ENCODE measurements at regions not wholly inside any gene's neighbourhood (a gene's known extent, or its start where the extent isn't known, plus 50 kb on each side); places are given as distances from the start of the nearest gene placed in this dataset.

GRCh38 chr12:87836190-87836589 lies 193.0 kb downstream of the C12orf50 start:
- no peak overlapping the region for H3K4me3 ChIP-seq (ENCODE audit: low read length)
- H3K9me3 ChIP-seq (ENCODE audit: control insufficient read depth, low read length), result no peaks in the 10 kb centered on the region
- no peak for DNase-seq
- no peaks in the 10 kb centered on the region for H3K27me3 ChIP-seq (ENCODE audit: control insufficient read depth, insufficient read depth)
- no peaks in the 10 kb centered on the region for H3K4me1 ChIP-seq (ENCODE audit: control insufficient read depth, insufficient read depth, low read length)
- H3K27ac ChIP-seq (ENCODE audit: low read length), result no peak overlapping the region
- intact Hi-C loops (cut with DNase I), result no loop called here
- ATAC-seq, result no peak

GRCh38 chr12:87828382-87828973 lies 200.7 kb downstream of the C12orf50 start:
- H3K9me3 ChIP-seq (ENCODE audit: control insufficient read depth, low read length), result no peaks in the 10 kb centered on the region
- H3K4me1 ChIP-seq (ENCODE audit: control insufficient read depth, insufficient read depth, low read length), result no peaks in the 10 kb centered on the region
- 50% methylated on average over 6 of the region's 6 CpGs for WGBS
- ATAC-seq, result no peak
- intact Hi-C loops (cut with DNase I), result no loop called here
- no peak overlapping the region for H3K27ac ChIP-seq (ENCODE audit: low read length)
- no peak overlapping the region for H3K4me3 ChIP-seq (ENCODE audit: low read length)
- H3K27me3 ChIP-seq (ENCODE audit: control insufficient read depth, insufficient read depth), result no peaks in the 10 kb centered on the region
- no peak for DNase-seq

GRCh38 chr12:87827638-87828264 lies 201.4 kb downstream of the C12orf50 start:
- Histone ChIP-seq H3K27me3 (ENCODE audit: control insufficient read depth, insufficient read depth) (no peaks in the 10 kb centered on the region), H3K27ac (ENCODE audit: low read length) (no peak overlapping the region), H3K4me3 (ENCODE audit: low read length) (no peak overlapping the region), H3K4me1 (ENCODE audit: control insufficient read depth, insufficient read depth, low read length) (no peaks in the 10 kb centered on the region), H3K9me3 (ENCODE audit: control insufficient read depth, low read length) (no peaks in the 10 kb centered on the region)
- ATAC-seq, result no peak
- 61% methylated on average over 2 of the region's 2 CpGs for WGBS
- DNase-seq, result no peak
- intact Hi-C loops (cut with DNase I), result no loop called here

- Histone ChIP-seq H3K27ac (ENCODE audit: low read length) (no peak overlapping the region), H3K4me1 (ENCODE audit: control insufficient read depth, insufficient read depth, low read length) (no peaks in the 10 kb centered on the region), H3K9me3 (ENCODE audit: control insufficient read depth, low read length) (no peaks in the 10 kb centered on the region), H3K27me3 (ENCODE audit: control insufficient read depth, insufficient read depth) (no peaks in the 10 kb centered on the region), H3K4me3 (ENCODE audit: low read length) (no peak overlapping the region)
- 57% methylated on average over 1 of the region's 1 CpG for WGBS
- ATAC-seq (no peak), DNase-seq (no peak)
- intact Hi-C loops (cut with DNase I), result no loop called here
These were observed 206.3 kb downstream of the C12orf50 start for GRCh38 chr12:87822923-87823322.

- intact Hi-C loops (cut with DNase I), result no loop called here
- 58% methylated on average over 6 of the region's 6 CpGs for WGBS
- ATAC-seq (no peak), DNase-seq (no peak)
- Histone ChIP-seq H3K4me1 (ENCODE audit: control insufficient read depth, insufficient read depth, low read length) (no peaks in the 10 kb centered on the region), H3K27me3 (ENCODE audit: control insufficient read depth, insufficient read depth) (no peaks in the 10 kb centered on the region), H3K9me3 (ENCODE audit: control insufficient read depth, low read length) (no peaks in the 10 kb centered on the region), H3K27ac (ENCODE audit: low read length) (no peak overlapping the region), H3K4me3 (ENCODE audit: low read length) (no peak overlapping the region)
These were observed 208.5 kb downstream of the C12orf50 start for GRCh38 chr12:87820524-87821202.

- Histone ChIP-seq H3K4me1 (ENCODE audit: control insufficient read depth, insufficient read depth, low read length) (no peaks in the 10 kb centered on the region), H3K27me3 (ENCODE audit: control insufficient read depth, insufficient read depth) (no peaks in the 10 kb centered on the region), H3K9me3 (ENCODE audit: control insufficient read depth, low read length) (no peaks in the 10 kb centered on the region), H3K4me3 (ENCODE audit: low read length) (no peak overlapping the region), H3K27ac (ENCODE audit: low read length) (no peak overlapping the region)
- DNase-seq (no peak), ATAC-seq (no peak)
- intact Hi-C loops (cut with DNase I), result no loop called here
These were observed 210.8 kb downstream of the C12orf50 start for GRCh38 chr12:87818441-87818840.

DNA sequence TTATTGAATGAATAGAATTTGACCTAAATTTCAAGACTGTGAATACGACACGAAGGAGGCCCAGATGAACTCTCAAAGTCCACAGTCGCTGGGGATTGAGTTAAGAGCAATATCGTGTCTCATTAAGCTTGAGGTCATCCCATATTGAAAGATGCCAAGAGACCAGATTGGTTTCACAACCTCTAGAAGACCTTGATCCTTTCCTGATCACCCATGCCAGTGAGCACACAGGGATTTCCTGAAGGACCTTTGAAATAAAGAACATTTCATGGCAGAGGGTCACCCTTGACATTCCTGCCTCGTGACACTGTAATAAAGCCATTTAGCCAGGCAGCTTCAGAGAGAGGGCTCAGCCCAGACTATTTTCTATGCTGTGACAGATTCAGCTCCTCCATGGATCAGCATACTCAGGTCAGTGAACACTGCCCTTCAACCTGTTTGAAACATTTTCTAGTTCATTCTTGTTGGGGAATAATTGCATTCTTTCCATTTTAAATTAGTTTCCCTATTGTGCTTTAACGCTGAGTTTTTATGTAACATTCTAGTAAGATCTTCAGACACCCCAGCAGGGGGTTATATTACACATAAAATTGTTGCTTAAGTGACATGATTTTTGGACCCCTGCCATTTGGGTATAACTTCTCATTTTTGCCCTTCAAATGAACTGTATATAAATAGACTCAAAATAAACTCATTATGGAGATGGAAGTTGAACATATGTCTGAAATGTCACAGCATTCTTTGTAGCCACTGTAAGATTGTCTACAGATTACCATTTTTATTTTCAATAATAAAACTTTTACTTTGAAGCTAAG lies 213.2 kb downstream of the C12orf50 start:
- no peaks in the 10 kb centered on the region for H3K27me3 ChIP-seq (ENCODE audit: control insufficient read depth, insufficient read depth)
- H3K4me1 ChIP-seq (ENCODE audit: control insufficient read depth, insufficient read depth, low read length), result no peaks in the 10 kb centered on the region
- intact Hi-C loops (cut with DNase I), result no loop called here
- H3K9me3 ChIP-seq (ENCODE audit: control insufficient read depth, low read length), result no peaks in the 10 kb centered on the region
- ATAC-seq (no peak), DNase-seq (no peak)
- no peak overlapping the region for H3K27ac ChIP-seq (ENCODE audit: low read length)
- WGBS, result 77% methylated on average over 6 of the region's 6 CpGs
- no peak overlapping the region for H3K4me3 ChIP-seq (ENCODE audit: low read length)

DNA sequence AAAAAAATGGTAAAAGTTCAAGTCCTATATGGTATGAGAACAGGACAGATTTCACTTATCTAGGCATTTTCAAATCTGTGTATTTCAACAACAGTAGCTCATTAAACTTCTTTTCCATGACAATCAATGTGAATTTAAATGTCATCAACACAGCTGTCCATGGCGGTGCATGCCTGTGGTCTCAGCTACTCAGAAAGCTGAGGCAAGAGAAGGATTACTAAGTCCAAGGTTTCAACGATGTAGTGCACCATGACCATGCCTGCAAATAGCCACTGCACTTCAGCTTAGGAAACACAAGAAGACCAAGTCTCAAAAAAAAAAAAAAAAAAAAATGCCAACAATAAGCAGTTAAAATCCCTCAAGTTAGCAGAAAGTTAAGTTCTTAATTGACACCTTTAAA lies 214.6 kb downstream of the C12orf50 start:
- intact Hi-C loops (cut with DNase I), result no loop called here
- Histone ChIP-seq H3K27ac (ENCODE audit: low read length) (no peak overlapping the region), H3K4me1 (ENCODE audit: control insufficient read depth, insufficient read depth, low read length) (no peaks in the 10 kb centered on the region), H3K4me3 (ENCODE audit: low read length) (no peak overlapping the region), H3K27me3 (ENCODE audit: control insufficient read depth, insufficient read depth) (no peaks in the 10 kb centered on the region), H3K9me3 (ENCODE audit: control insufficient read depth, low read length) (no peaks in the 10 kb centered on the region)
- WGBS, result 66% methylated on average over 2 of the region's 2 CpGs
- DNase-seq (no peak), ATAC-seq (no peak)

GRCh38 chr12:87813476-87814234 lies 215.5 kb downstream of the C12orf50 start:
- intact Hi-C loops (cut with DNase I), result no loop called here
- ATAC-seq, result no peak
- no peak overlapping the region for H3K27ac ChIP-seq (ENCODE audit: low read length)
- DNase-seq, result no peak
- no peak overlapping the region for H3K4me3 ChIP-seq (ENCODE audit: low read length)
- H3K4me1 ChIP-seq (ENCODE audit: control insufficient read depth, insufficient read depth, low read length), result no peaks in the 10 kb centered on the region
- no peaks in the 10 kb centered on the region for H3K27me3 ChIP-seq (ENCODE audit: control insufficient read depth, insufficient read depth)
- H3K9me3 ChIP-seq (ENCODE audit: control insufficient read depth, low read length), result no peaks in the 10 kb centered on the region

- no peak overlapping the region for H3K27ac ChIP-seq (ENCODE audit: low read length)
- H3K4me1 ChIP-seq (ENCODE audit: control insufficient read depth, insufficient read depth, low read length), result no peaks in the 10 kb centered on the region
- no peaks in the 10 kb centered on the region for H3K9me3 ChIP-seq (ENCODE audit: control insufficient read depth, low read length)
- intact Hi-C loops (cut with DNase I), result no loop called here
- ATAC-seq, result no peak
- no peak for DNase-seq
- 82% methylated on average over 2 of the region's 2 CpGs for WGBS
- H3K4me3 ChIP-seq (ENCODE audit: low read length), result no peak overlapping the region
- H3K27me3 ChIP-seq (ENCODE audit: control insufficient read depth, insufficient read depth), result no peaks in the 10 kb centered on the region
These were observed 216.5 kb downstream of the C12orf50 start for GRCh38 chr12:87812681-87813080.

GRCh38 chr12:87812030-87812429 lies 217.2 kb downstream of the C12orf50 start:
- Histone ChIP-seq H3K27me3 (ENCODE audit: control insufficient read depth, insufficient read depth) (no peaks in the 10 kb centered on the region), H3K27ac (ENCODE audit: low read length) (no peak overlapping the region), H3K4me1 (ENCODE audit: control insufficient read depth, insufficient read depth, low read length) (no peaks in the 10 kb centered on the region), H3K4me3 (ENCODE audit: low read length) (no peak overlapping the region), H3K9me3 (ENCODE audit: control insufficient read depth, low read length) (no peaks in the 10 kb centered on the region)
- WGBS, result 64% methylated on average over 1 of the region's 1 CpG
- DNase-seq, result no peak
- no peak for ATAC-seq
- intact Hi-C loops (cut with DNase I), result no loop called here

Data from right cardiac atrium (tissue), 5 donors.